IMR-90 (cell line): ENCODE measurements at regions not wholly inside any gene's neighbourhood (a gene's known extent, or its start where the extent isn't known, plus 50 kb on each side); places are given as distances from the start of the nearest gene placed in this dataset.

Experiments used
- ATAC-seq: fragments of 200-7000 bp; cut with Tn5 transposase; 2 replicates; pipeline ENCODE4 v1.9.1; 2020; ENCODE audit warnings: low read depth, mild to moderate bottlenecking, moderate library complexity
- BruUV-seq: library from RNA; stranded (reverse); fragments of 400-500 nt; replicated peaks from 2 replicates; lab custom pipeline; 2021; lab: Mats Ljungman, UMichigan
- CTCF ChIA-PET: fragments of 300-600 bp; formaldehyde crosslinking; extraction: SDS; loops from one replicate; lab custom pipeline; 2021; ENCODE audit warnings: antibody characterized with exemption; lab: Yijun Ruan, JAX
- POLR2A ChIA-PET: fragments of 300-600 bp; sonication (Branson Sonifier 250); formaldehyde crosslinking; loops from one replicate; lab custom pipeline; 2022; ENCODE audit warnings: antibody characterized with exemption; ENCODE audit not compliant: unreplicated experiment; lab: Charles Lee
- DNase-seq: peaks from one replicate; pipeline ENCODE4 v3.0.0; 2013
- H2AFZ ChIP-seq: replicated peaks from 2 replicates; pipeline ENCODE3; 2013; ENCODE audit warnings: low read length, mild to moderate bottlenecking; ENCODE audit not compliant: poor library complexity
- H2AK5ac ChIP-seq: 2 replicates; pipeline ENCODE4 v1.6.1; 2013; ENCODE audit warnings: low read depth, low read length, inconsistent platforms
- H2AK9ac ChIP-seq: replicated peaks from 2 replicates; pipeline ENCODE3; 2013; ENCODE audit warnings: mild to moderate bottlenecking, low read depth, low read length, moderate library complexity; ENCODE audit not compliant: poor library complexity
- H2BK120ac ChIP-seq: 2 replicates; pipeline ENCODE4 v1.6.1; 2013; ENCODE audit warnings: low read depth, low read length, inconsistent platforms
- H2BK15ac ChIP-seq: 3 replicates; pipeline ENCODE4 v1.6.1; 2013; ENCODE audit warnings: low read depth, low read length, inconsistent platforms
- H2BK20ac ChIP-seq: 2 replicates; pipeline ENCODE4 v1.6.1; 2013; ENCODE audit warnings: low read depth, mild to moderate bottlenecking, inconsistent platforms, low read length, moderate library complexity
- H2BK5ac ChIP-seq: 2 replicates; pipeline ENCODE4 v1.6.1; 2013; ENCODE audit warnings: mild to moderate bottlenecking, low read depth, low read length, inconsistent platforms; ENCODE audit not compliant: poor library complexity, severe bottlenecking
- H3K14ac ChIP-seq: replicated peaks from 2 replicates; pipeline ENCODE4 v1.6.1; 2013; ENCODE audit warnings: low read depth, low read length, inconsistent platforms
- H3K18ac ChIP-seq: 2 replicates; pipeline ENCODE4 v1.6.1; 2013; ENCODE audit warnings: low read depth, low read length, control low read depth
- H3K23ac ChIP-seq: 2 replicates; pipeline ENCODE4 v1.6.1; 2013; ENCODE audit warnings: low read depth, low read length, inconsistent platforms
- H3K27ac ChIP-seq: 2 replicates; pipeline ENCODE4 v1.5.1; 2013; ENCODE audit warnings: mild to moderate bottlenecking, control low read depth, low read length; ENCODE audit not compliant: insufficient read depth
- H3K27me3 ChIP-seq: 2 replicates; pipeline ENCODE4 v1.6.1; 2013; ENCODE audit warnings: low read length; ENCODE audit not compliant: control insufficient read depth, insufficient read depth
- H3K36me3 ChIP-seq: 2 replicates; pipeline ENCODE4 v1.6.1; 2013; ENCODE audit warnings: low read length, mixed read lengths; ENCODE audit not compliant: control insufficient read depth, insufficient read depth
- H3K4ac ChIP-seq: 2 replicates; pipeline ENCODE4 v1.6.1; 2013; ENCODE audit warnings: low read depth, low read length, inconsistent platforms
- H3K4me1 ChIP-seq: 2 replicates; pipeline ENCODE4 v1.6.1; 2013; ENCODE audit warnings: low read length, mixed read lengths; ENCODE audit not compliant: control insufficient read depth, insufficient read depth
- H3K4me2 ChIP-seq: 2 replicates; pipeline ENCODE4 v1.6.1; 2013; ENCODE audit warnings: low read depth, mild to moderate bottlenecking, control low read depth, low read length, moderate library complexity
- H3K4me3 ChIP-seq: 2 replicates; pipeline ENCODE4 v1.5.1; 2013; ENCODE audit warnings: low read depth, mild to moderate bottlenecking, control low read depth, low read length, moderate library complexity; ENCODE audit not compliant: insufficient read depth
- H3K56ac ChIP-seq: 2 replicates; pipeline ENCODE4 v1.6.1; 2013; ENCODE audit warnings: low read length, inconsistent platforms; ENCODE audit not compliant: insufficient read depth; ENCODE audit errors: extremely low read depth
- H3K79me1 ChIP-seq, 2 experiments: 2 replicates each; pipeline ENCODE4 v1.6.1; 2013; ENCODE audit warnings: low read length in 2 of 2, inconsistent platforms in 1 of 2, low read depth in 1 of 2
- H3K9ac ChIP-seq: 2 replicates; pipeline ENCODE4 v1.6.1; 2013; ENCODE audit warnings: low read depth, low read length, control low read depth
- H3K9me1 ChIP-seq: 2 replicates; pipeline ENCODE4 v1.6.1; 2013; ENCODE audit warnings: low read length, inconsistent platforms; ENCODE audit not compliant: insufficient read depth
- H3K9me3 ChIP-seq: 2 replicates; pipeline ENCODE4 v1.6.1; 2013; ENCODE audit warnings: low read length; ENCODE audit not compliant: control insufficient read depth, insufficient read depth
- H4K20me1 ChIP-seq: 2 replicates; pipeline ENCODE4 v1.6.1; 2013; ENCODE audit warnings: low read length, inconsistent platforms; ENCODE audit not compliant: insufficient read depth
- H4K5ac ChIP-seq: 2 replicates; pipeline ENCODE4 v1.6.1; 2013; ENCODE audit warnings: mild to moderate bottlenecking, low read depth, low read length, control low read depth
- H4K8ac ChIP-seq, 2 experiments: 2 replicates each; pipeline ENCODE4 v1.6.1; 2013; ENCODE audit warnings: low read depth in 2 of 2, low read length in 2 of 2, control low read depth in 1 of 2, inconsistent platforms in 1 of 2
- H4K91ac ChIP-seq: 2 replicates; pipeline ENCODE4 v1.6.1; 2013; ENCODE audit warnings: low read depth, low read length, inconsistent platforms; ENCODE audit not compliant: insufficient read depth
- CHD1 ChIP-seq: IDR thresholded peaks from 2 replicates; pipeline ENCODE4 v1.6.1; 2012; ENCODE audit warnings: low read depth, low read length, improper control_type of control experiment
- FOS ChIP-seq: fragments of 150-350 bp; IDR thresholded peaks from 2 replicates; pipeline ENCODE4 v1.6.1; 2016; ENCODE audit warnings: low read depth, low read length
- MXI1 ChIP-seq: IDR thresholded peaks from 2 replicates; pipeline ENCODE4 v1.6.1; 2012; ENCODE audit warnings: low read depth, mild to moderate bottlenecking, low read length, moderate library complexity, borderline replicate concordance
- NFE2L2 ChIP-seq: fragments of 150-350 bp; IDR thresholded peaks from 2 replicates; pipeline ENCODE4 v1.6.1; 2016; ENCODE audit warnings: low read depth, mild to moderate bottlenecking, low read length
- RCOR1 ChIP-seq: IDR thresholded peaks from 2 replicates; pipeline ENCODE4 v1.6.1; 2012; ENCODE audit warnings: mild to moderate bottlenecking, low read length, improper control_type of control experiment; ENCODE audit not compliant: insufficient replicate concordance
- WGBS, 2 experiments: methylation state at CpG; one replicate each; pipeline versions ENCODE4 v1.1.5 to v1.1.7; 2013; ENCODE audit warnings: missing lambda C conversion rate in 2 of 2; ENCODE audit not compliant: insufficient read length in 1 of 2; ENCODE audit errors: extremely low coverage in 2 of 2; 5-methylcytosine and 5-hydroxymethylcytosine counted together
- dilution Hi-C: fragments of 300-500 bp; cut with HindIII; formaldehyde crosslinking; loops from one replicate; pipeline ENCODE4 v1.14.3; 2018; ENCODE audit warnings: low sequenced_read_pairs; ENCODE audit not compliant: unreplicated experiment
- in situ Hi-C: fragments of 300-500 bp; cut with MboI; formaldehyde crosslinking; loops from 3 replicates; pipeline ENCODE4 v1.14.3; 2019; ENCODE audit warnings: low sequenced_read_pairs, inconsistent platforms, mixed read lengths
- intact Hi-C: fragments of 100-400 bp; cut with micrococcal nuclease; formaldehyde crosslinking; loops from 2 replicates; pipeline ENCODE4 v1.10.0; 2022
- TF ChIP-seq, protein P1 (sequence below): conservative IDR thresholded peaks from 2 replicates; pipeline ENCODE4 v1.5.1; 2012; ENCODE audit warnings: mild to moderate bottlenecking, low read depth, low read length, improper control_type of control experiment
- TF ChIP-seq, protein P2 (sequence below): fragments of 150-350 bp; IDR thresholded peaks from 2 replicates; pipeline ENCODE4 v1.6.1; 2016; ENCODE audit warnings: low read depth, mild to moderate bottlenecking, low read length, moderate library complexity, borderline replicate concordance
- TF ChIP-seq, protein P3 (sequence below): fragments of 150-350 bp; IDR thresholded peaks from 2 replicates; pipeline ENCODE4 v1.6.1; 2017; ENCODE audit warnings: mild to moderate bottlenecking, antibody characterized with exemption, low read length, low read depth

DNA sequence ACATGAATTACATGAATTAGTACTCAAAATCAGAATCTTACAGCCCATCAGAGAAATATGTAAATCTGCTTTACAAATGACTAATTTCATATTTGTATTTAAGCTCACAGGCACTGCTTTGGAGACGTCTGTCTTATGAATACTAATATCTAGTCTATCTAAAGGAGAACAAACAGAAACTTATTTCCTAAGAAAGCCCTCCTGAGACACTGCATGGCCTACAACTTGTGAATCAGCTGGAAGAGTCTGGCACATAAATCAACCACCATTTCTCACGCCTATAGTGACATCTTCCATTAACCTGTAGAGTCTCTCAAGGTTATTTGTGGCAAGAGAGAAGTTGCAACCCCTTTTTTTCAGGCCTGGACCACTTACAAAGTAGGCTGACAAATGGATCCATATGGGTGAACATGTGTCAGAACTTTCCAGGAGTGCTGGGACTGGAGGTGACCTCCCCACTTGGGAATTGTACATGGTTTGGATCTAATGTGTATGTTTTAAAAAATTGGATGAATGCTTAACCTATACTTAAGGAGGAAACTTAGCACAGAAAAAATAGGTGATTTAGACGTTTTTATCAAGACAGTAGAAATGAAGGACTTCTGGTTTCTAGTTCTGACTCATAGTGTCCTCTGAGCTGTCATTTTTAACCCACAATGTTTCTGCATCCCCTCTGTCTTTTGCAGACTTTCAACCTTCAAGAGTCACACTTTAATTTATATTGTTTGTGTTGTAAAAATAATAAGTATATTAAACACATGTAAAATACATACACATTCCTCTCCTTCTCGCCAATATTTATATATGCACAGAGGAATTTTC lies 83.2 kb upstream of the ARHGAP24 start:
- Histone ChIP-seq H3K9me1 (no peaks in the 10 kb centered on the region), H2BK15ac (no peak overlapping the region), H3K9me3 (no peaks in the 10 kb centered on the region), H3K4me2 (no peak overlapping the region), H2BK20ac (no peak overlapping the region), H3K23ac (no peak overlapping the region), H3K56ac (no peak overlapping the region), H3K14ac (no peak overlapping the region), H2AK5ac (no peak overlapping the region), H2AK9ac (no peak overlapping the region), H3K9ac (no peak overlapping the region), H4K5ac (no peak overlapping the region), H4K91ac (no peak overlapping the region), H3K27me3 (no peaks in the 10 kb centered on the region), H3K4me3 (no peak overlapping the region), H3K4me1 (no peaks in the 10 kb centered on the region), H2BK120ac (no peak overlapping the region), H3K4ac (no peak overlapping the region), H4K8ac (no peak overlapping the region), H3K36me3 (no peaks in the 10 kb centered on the region), H3K79me1 (no peaks in the 10 kb centered on the region), H2AFZ (no peak overlapping the region), H2BK5ac (no peak overlapping the region), H4K20me1 (no peaks in the 10 kb centered on the region), H3K27ac (no peak overlapping the region), H3K18ac (no peak overlapping the region)
- in situ Hi-C loops (no loop called here), dilution Hi-C loops (no loop called here), intact Hi-C loops (no loop called here)
- TF ChIP-seq, protein P1, sequence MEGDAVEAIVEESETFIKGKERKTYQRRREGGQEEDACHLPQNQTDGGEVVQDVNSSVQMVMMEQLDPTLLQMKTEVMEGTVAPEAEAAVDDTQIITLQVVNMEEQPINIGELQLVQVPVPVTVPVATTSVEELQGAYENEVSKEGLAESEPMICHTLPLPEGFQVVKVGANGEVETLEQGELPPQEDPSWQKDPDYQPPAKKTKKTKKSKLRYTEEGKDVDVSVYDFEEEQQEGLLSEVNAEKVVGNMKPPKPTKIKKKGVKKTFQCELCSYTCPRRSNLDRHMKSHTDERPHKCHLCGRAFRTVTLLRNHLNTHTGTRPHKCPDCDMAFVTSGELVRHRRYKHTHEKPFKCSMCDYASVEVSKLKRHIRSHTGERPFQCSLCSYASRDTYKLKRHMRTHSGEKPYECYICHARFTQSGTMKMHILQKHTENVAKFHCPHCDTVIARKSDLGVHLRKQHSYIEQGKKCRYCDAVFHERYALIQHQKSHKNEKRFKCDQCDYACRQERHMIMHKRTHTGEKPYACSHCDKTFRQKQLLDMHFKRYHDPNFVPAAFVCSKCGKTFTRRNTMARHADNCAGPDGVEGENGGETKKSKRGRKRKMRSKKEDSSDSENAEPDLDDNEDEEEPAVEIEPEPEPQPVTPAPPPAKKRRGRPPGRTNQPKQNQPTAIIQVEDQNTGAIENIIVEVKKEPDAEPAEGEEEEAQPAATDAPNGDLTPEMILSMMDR: no peak
- TF ChIP-seq NFE2L2: no peak
- TF ChIP-seq RCOR1: no peak
- TF ChIP-seq, protein P2, sequence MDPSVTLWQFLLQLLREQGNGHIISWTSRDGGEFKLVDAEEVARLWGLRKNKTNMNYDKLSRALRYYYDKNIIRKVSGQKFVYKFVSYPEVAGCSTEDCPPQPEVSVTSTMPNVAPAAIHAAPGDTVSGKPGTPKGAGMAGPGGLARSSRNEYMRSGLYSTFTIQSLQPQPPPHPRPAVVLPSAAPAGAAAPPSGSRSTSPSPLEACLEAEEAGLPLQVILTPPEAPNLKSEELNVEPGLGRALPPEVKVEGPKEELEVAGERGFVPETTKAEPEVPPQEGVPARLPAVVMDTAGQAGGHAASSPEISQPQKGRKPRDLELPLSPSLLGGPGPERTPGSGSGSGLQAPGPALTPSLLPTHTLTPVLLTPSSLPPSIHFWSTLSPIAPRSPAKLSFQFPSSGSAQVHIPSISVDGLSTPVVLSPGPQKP: no peak
- no peak for TF ChIP-seq MXI1
- TF ChIP-seq, protein P3, sequence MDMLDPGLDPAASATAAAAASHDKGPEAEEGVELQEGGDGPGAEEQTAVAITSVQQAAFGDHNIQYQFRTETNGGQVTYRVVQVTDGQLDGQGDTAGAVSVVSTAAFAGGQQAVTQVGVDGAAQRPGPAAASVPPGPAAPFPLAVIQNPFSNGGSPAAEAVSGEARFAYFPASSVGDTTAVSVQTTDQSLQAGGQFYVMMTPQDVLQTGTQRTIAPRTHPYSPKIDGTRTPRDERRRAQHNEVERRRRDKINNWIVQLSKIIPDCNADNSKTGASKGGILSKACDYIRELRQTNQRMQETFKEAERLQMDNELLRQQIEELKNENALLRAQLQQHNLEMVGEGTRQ: no peak
- no peak for TF ChIP-seq FOS
- no peak for TF ChIP-seq CHD1
- POLR2A ChIA-PET: no interaction called here
- WGBS, 2 experiments: no CpG with 5 or more reads among the region's 4 CpGs
- BruUV-seq: no TSS peak
- no peak for DNase-seq
- CTCF ChIA-PET: no interaction called here
- no peak for ATAC-seq
